ENCODE measurements at regions not wholly inside any gene's neighbourhood (a gene's known extent, or its start where the extent isn't known, plus 50 kb on each side); places are given as distances from the start of the nearest gene placed in this dataset.

- DNase-seq = no peak
- no peak for TF ChIP-seq CTCF (IDR thresholded peaks at IDR 0.05; ENCODE audit: insufficient read depth in 1 of 2, low read depth in 1 of 2, low read length in 1 of 2, severe bottlenecking in 1 of 2, unreplicated experiment in 1 of 2)
- no peaks in the 10 kb centered on the region for H3K4me1 ChIP-seq
- BruUV-seq (replicated peaks) = no TSS peak
- CTCF ChIA-PET = no interaction called here
- no peaks in the 10 kb centered on the region for H3K4me1 Mint-ChIP-seq (ENCODE audit: low read depth, unreplicated experiment)
- no peaks in the 10 kb centered on the region for H3K9me3 Mint-ChIP-seq (ENCODE audit: unreplicated experiment)
- intact Hi-C loops (cut with micrococcal nuclease; ENCODE audit: unreplicated experiment) = no loop called here
- H3K36me3 Mint-ChIP-seq (ENCODE audit: insufficient read depth, unreplicated experiment) = no peaks in the 10 kb centered on the region
- no peaks in the 10 kb centered on the region; the same call in 1 of the 2 replicates for H3K27me3 ChIP-seq (replicated peaks; ENCODE audit: control insufficient read depth, insufficient read depth, low read length)
- POLR2A ChIA-PET = no interaction called here
- H3K27ac Mint-ChIP-seq (ENCODE audit: unreplicated experiment) = no peak overlapping the region
- no peaks in the 10 kb centered on the region for H3K36me3 ChIP-seq (ENCODE audit: control insufficient read depth, insufficient read depth, low read length)
- peaks cover 39% of the 10 kb centered on the region for H3K27me3 Mint-ChIP-seq (ENCODE audit: insufficient read depth, unreplicated experiment)
- no peak overlapping the region for H3K4me3 Mint-ChIP-seq (ENCODE audit: unreplicated experiment)
- H3K4me3 ChIP-seq (ENCODE audit: low read depth, low read length) = no peak overlapping the region
- no peaks in the 10 kb centered on the region for H3K9me3 ChIP-seq
Measured at GRCh38 chr16:86347916-86348555, 162.3 kb upstream of the FOXF1 start.

- H3K27me3 ChIP-seq (replicated peaks; ENCODE audit: control insufficient read depth, insufficient read depth, low read length) = no peaks in the 10 kb centered on the region; the same call in 1 of the 2 replicates
- H3K4me1 Mint-ChIP-seq (ENCODE audit: low read depth, unreplicated experiment) = no peaks in the 10 kb centered on the region
Measured at GRCh38 chr16:86349338-86349900, 160.9 kb upstream of the FOXF1 start.

GRCh38 chr16:86350289-86350688, 160.0 kb upstream of the FOXF1 start:
- intact Hi-C loops (cut with micrococcal nuclease; ENCODE audit: unreplicated experiment) = no loop called here
- Mint-ChIP-seq H3K4me3 (ENCODE audit: unreplicated experiment) (no peak overlapping the region), H3K27ac (ENCODE audit: unreplicated experiment) (no peak overlapping the region), H3K27me3 (ENCODE audit: insufficient read depth, unreplicated experiment) (peaks cover 28% of the 10 kb centered on the region), H3K9me3 (ENCODE audit: unreplicated experiment) (peaks cover 4% of the 10 kb centered on the region), H3K36me3 (ENCODE audit: insufficient read depth, unreplicated experiment) (no peaks in the 10 kb centered on the region), H3K4me1 (ENCODE audit: low read depth, unreplicated experiment) (no peaks in the 10 kb centered on the region)
- no TSS peak for BruUV-seq (replicated peaks)
- ChIA-PET POLR2A (no interaction called here), CTCF (no interaction called here)
- TF ChIP-seq CTCF (IDR thresholded peaks at IDR 0.05; ENCODE audit: insufficient read depth in 1 of 2, low read depth in 1 of 2, low read length in 1 of 2, severe bottlenecking in 1 of 2, unreplicated experiment in 1 of 2) = no peak
- no peak for DNase-seq
- Histone ChIP-seq H3K36me3 (ENCODE audit: control insufficient read depth, insufficient read depth, low read length) (no peaks in the 10 kb centered on the region), H3K4me3 (ENCODE audit: low read depth, low read length) (no peak overlapping the region), H3K4me1 (no peaks in the 10 kb centered on the region), H3K27me3 (replicated peaks; ENCODE audit: control insufficient read depth, insufficient read depth, low read length) (no peaks in the 10 kb centered on the region; the same call in 1 of the 2 replicates), H3K9me3 (no peaks in the 10 kb centered on the region)

More at GRCh38 chr16:86349338-86349900, 160.9 kb upstream of the FOXF1 start:
- BruUV-seq (replicated peaks) = no TSS peak
- DNase-seq = no peak
- Histone ChIP-seq H3K36me3 (ENCODE audit: control insufficient read depth, insufficient read depth, low read length) (no peaks in the 10 kb centered on the region), H3K9me3 (no peaks in the 10 kb centered on the region), H3K4me1 (no peaks in the 10 kb centered on the region), H3K4me3 (ENCODE audit: low read depth, low read length) (no peak overlapping the region)
- Mint-ChIP-seq H3K27ac (ENCODE audit: unreplicated experiment) (no peak overlapping the region), H3K27me3 (ENCODE audit: insufficient read depth, unreplicated experiment) (peaks cover 31% of the 10 kb centered on the region), H3K4me3 (ENCODE audit: unreplicated experiment) (no peak overlapping the region), H3K36me3 (ENCODE audit: insufficient read depth, unreplicated experiment) (no peaks in the 10 kb centered on the region), H3K9me3 (ENCODE audit: unreplicated experiment) (no peaks in the 10 kb centered on the region)
- POLR2A ChIA-PET = no interaction called here
- intact Hi-C loops (cut with micrococcal nuclease; ENCODE audit: unreplicated experiment) = no loop called here
- CTCF ChIA-PET = no interaction called here
- TF ChIP-seq CTCF (IDR thresholded peaks at IDR 0.05; ENCODE audit: insufficient read depth in 1 of 2, low read depth in 1 of 2, low read length in 1 of 2, severe bottlenecking in 1 of 2, unreplicated experiment in 1 of 2) = no peak
